Natural killer cell (primary cell): ENCODE measurements at regions not wholly inside any gene's neighbourhood (a gene's known extent, or its start where the extent isn't known, plus 50 kb on each side); places are given as distances from the start of the nearest gene placed in this dataset.

Experiments
- ATAC-seq, 3 donors: fragments of 150-1000 bp in 2 of 3; fragments of 200-7000 bp in 1 of 3; cut with Tn5 transposase; 1 replicate in 1 of 3; 2 replicates in 2 of 3; pipeline ENCODE4 v1.10.0; 2021; ENCODE audit warnings: mild to moderate bottlenecking in 2 of 3, moderate library complexity in 2 of 3
- DNase-seq, 2 donors: peaks; one replicate each; pipeline versions ENCODE4 v3.0.0 to v3.0.0-alpha.2; 2013 to 2021; ENCODE audit warnings: mixed read lengths in 1 of 2
- H3K27ac ChIP-seq: one replicate; pipeline ENCODE4 v1.5.1; 2013; ENCODE audit warnings: mild to moderate bottlenecking, low read length
- H3K27me3 ChIP-seq: one replicate; pipeline ENCODE4 v1.6.1; 2013; ENCODE audit warnings: low read length; ENCODE audit not compliant: control insufficient read depth, insufficient read depth
- H3K36me3 ChIP-seq: one replicate; pipeline ENCODE4 v1.6.1; 2013; ENCODE audit warnings: low read length; ENCODE audit not compliant: control insufficient read depth, insufficient read depth
- H3K4me1 ChIP-seq: one replicate; pipeline ENCODE4 v1.6.1; 2013; ENCODE audit warnings: low read length; ENCODE audit not compliant: control insufficient read depth, insufficient read depth
- H3K4me3 ChIP-seq: one replicate; pipeline ENCODE4 v1.5.1; 2013; ENCODE audit warnings: low read length
- H3K9me3 ChIP-seq: one replicate; pipeline ENCODE4 v1.6.1; 2013; ENCODE audit warnings: low read length; ENCODE audit not compliant: control insufficient read depth, insufficient read depth
- H3K27ac Mint-ChIP-seq, 2 donors: one replicate each; pipeline ENCODE4 v1.8.0; 2022; ENCODE audit warnings: mild to moderate bottlenecking in 2 of 2, mixed read lengths in 2 of 2, moderate library complexity in 1 of 2
- H3K27me3 Mint-ChIP-seq, 2 donors: one replicate each; pipeline ENCODE4 v1.8.0; 2022; ENCODE audit warnings: low read depth in 2 of 2, mixed read lengths in 2 of 2
- H3K36me3 Mint-ChIP-seq: one replicate; pipeline ENCODE4 v1.8.0; 2022; ENCODE audit warnings: mixed read lengths
- H3K4me1 Mint-ChIP-seq, 2 donors: one replicate each; pipeline ENCODE4 v1.8.0; 2022; ENCODE audit warnings: mixed read lengths in 2 of 2
- H3K4me3 Mint-ChIP-seq: one replicate; pipeline ENCODE4 v1.8.0; 2022; ENCODE audit warnings: mild to moderate bottlenecking, moderate library complexity, mixed read lengths
- H3K9me3 Mint-ChIP-seq, 2 donors: one replicate each; pipeline ENCODE4 v1.8.0; 2022; ENCODE audit warnings: mixed read lengths in 2 of 2
- WGBS: methylation state at CpG from one replicate; pipeline ENCODE4 v1.1.7; 2013; ENCODE audit warnings: missing lambda C conversion rate; ENCODE audit not compliant: insufficient coverage; 5-methylcytosine and 5-hydroxymethylcytosine counted together
- intact Hi-C: fragments of 100-400 bp; cut with micrococcal nuclease; formaldehyde crosslinking; loops from one replicate; pipeline ENCODE4 v1.14.2; 2022
- TF ChIP-seq, protein P1 (sequence below): fragments of 200-600 bp; IDR thresholded peaks from one replicate; pipeline ENCODE4 v1.8.0; 2022; ENCODE audit warnings: antibody characterized with exemption

DNA sequence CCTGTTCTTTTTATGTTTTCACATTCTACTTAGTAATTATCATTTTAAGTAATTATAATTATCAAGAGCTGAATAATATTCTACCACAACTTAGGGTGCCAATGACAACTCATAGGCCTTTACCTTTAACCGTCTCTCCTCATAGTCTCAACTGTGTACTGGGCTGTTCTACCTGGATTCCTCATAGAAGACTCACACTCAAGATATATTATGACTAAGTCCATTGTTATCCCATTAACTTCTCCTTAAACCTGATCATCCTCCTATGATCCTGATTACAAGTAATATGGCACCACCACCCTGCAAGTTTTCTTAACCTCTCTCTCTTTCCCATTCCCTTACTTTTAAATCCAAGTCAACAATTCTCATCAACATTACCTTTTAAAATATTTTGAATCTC, 285.9 kb upstream of the VEPH1 start:
- H3K4me3 Mint-ChIP-seq = no peak overlapping the region
- Histone ChIP-seq H3K9me3 (peaks cover 4% of the 10 kb centered on the region), H3K27me3 (no peaks in the 10 kb centered on the region), H3K27ac (no peak overlapping the region), H3K4me3 (no peak overlapping the region), H3K4me1 (no peaks in the 10 kb centered on the region), H3K36me3 (no peaks in the 10 kb centered on the region)
- ATAC-seq (no peak), DNase-seq (no peak)
- 95% methylated on average over 1 of the region's 1 CpG for WGBS
- intact Hi-C loops = no loop called here
- peaks cover 14 to 19% of the 10 kb centered on the region in 2 donors for H3K9me3 Mint-ChIP-seq
- TF ChIP-seq, protein P1, sequence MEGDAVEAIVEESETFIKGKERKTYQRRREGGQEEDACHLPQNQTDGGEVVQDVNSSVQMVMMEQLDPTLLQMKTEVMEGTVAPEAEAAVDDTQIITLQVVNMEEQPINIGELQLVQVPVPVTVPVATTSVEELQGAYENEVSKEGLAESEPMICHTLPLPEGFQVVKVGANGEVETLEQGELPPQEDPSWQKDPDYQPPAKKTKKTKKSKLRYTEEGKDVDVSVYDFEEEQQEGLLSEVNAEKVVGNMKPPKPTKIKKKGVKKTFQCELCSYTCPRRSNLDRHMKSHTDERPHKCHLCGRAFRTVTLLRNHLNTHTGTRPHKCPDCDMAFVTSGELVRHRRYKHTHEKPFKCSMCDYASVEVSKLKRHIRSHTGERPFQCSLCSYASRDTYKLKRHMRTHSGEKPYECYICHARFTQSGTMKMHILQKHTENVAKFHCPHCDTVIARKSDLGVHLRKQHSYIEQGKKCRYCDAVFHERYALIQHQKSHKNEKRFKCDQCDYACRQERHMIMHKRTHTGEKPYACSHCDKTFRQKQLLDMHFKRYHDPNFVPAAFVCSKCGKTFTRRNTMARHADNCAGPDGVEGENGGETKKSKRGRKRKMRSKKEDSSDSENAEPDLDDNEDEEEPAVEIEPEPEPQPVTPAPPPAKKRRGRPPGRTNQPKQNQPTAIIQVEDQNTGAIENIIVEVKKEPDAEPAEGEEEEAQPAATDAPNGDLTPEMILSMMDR = no peak
- H3K36me3 Mint-ChIP-seq = no peaks in the 10 kb centered on the region
- no peaks in the 10 kb centered on the region for H3K27me3 Mint-ChIP-seq
- no peaks in the 10 kb centered on the region for H3K4me1 Mint-ChIP-seq
- no peak overlapping the region for H3K27ac Mint-ChIP-seq

DNA sequence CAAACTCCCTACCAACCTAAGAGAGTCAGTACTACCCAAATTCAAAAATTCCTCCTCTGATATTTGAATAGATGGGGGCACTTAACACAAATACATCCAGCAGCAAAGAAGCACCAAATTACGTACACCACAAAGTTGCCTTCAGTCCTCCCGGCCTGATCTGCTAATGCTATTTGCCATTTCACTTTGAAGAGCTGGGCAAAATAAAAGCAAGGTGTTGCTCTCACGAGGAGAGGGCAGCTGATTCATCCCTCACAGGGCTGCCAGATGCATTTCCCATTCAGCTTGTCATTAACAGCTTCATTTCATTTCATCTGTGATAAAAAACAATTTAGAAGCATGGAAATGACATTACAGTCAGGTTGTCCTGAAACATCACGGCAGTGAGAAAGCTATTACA, 283.4 kb upstream of the VEPH1 start:
- Mint-ChIP-seq H3K36me3 (no peaks in the 10 kb centered on the region), H3K9me3 (peaks cover 14 to 19% of the 10 kb centered on the region in 2 donors), H3K4me3 (no peak overlapping the region), H3K27me3 (no peaks in the 10 kb centered on the region), H3K27ac (no peak overlapping the region), H3K4me1 (no peaks in the 10 kb centered on the region)
- H3K36me3 ChIP-seq = no peaks in the 10 kb centered on the region
- intact Hi-C loops = no loop called here
- no peaks in the 10 kb centered on the region for H3K27me3 ChIP-seq
- H3K4me1 ChIP-seq = no peaks in the 10 kb centered on the region
- H3K27ac ChIP-seq = no peak overlapping the region
- TF ChIP-seq, protein P1 = no peak
- peaks cover 7% of the 10 kb centered on the region for H3K9me3 ChIP-seq
- DNase-seq (no peak), ATAC-seq (no peak)
- WGBS = 73% methylated on average over 4 of the region's 4 CpGs
- H3K4me3 ChIP-seq = no peak overlapping the region

DNA sequence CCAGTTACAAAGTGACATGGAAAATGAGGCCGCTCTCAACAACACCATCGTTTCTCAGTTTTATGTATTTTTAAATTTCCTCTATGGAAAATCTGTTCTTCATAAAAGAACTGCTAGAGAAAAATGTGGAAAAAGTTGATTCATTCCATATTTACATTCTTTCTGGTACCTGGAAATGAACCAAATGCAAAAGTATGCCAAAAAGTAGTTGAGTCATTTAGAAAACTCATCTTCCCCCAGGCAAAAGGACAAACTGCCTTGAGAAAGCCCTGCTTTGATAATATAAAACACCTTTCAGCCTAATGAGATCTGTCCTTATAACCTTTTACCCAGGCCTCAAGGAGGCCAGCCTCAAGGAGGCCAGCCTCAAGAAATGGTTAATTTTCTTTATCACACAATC, 283.0 kb upstream of the VEPH1 start:
- intact Hi-C loops = no loop called here
- Histone ChIP-seq H3K9me3 (peaks cover 7% of the 10 kb centered on the region), H3K4me3 (no peak overlapping the region), H3K36me3 (no peaks in the 10 kb centered on the region), H3K27ac (no peak overlapping the region), H3K4me1 (no peaks in the 10 kb centered on the region), H3K27me3 (no peaks in the 10 kb centered on the region)
- no peak overlapping the region for H3K4me3 Mint-ChIP-seq
- TF ChIP-seq, protein P1 = no peak
- H3K4me1 Mint-ChIP-seq = no peaks in the 10 kb centered on the region
- DNase-seq = no peak
- peaks cover 14 to 19% of the 10 kb centered on the region in 2 donors for H3K9me3 Mint-ChIP-seq
- no CpG with 5 or more reads among the region's 2 CpGs for WGBS
- H3K27ac Mint-ChIP-seq = no peak overlapping the region
- no peaks in the 10 kb centered on the region for H3K27me3 Mint-ChIP-seq
- ATAC-seq = no peak
- no peaks in the 10 kb centered on the region for H3K36me3 Mint-ChIP-seq

DNA sequence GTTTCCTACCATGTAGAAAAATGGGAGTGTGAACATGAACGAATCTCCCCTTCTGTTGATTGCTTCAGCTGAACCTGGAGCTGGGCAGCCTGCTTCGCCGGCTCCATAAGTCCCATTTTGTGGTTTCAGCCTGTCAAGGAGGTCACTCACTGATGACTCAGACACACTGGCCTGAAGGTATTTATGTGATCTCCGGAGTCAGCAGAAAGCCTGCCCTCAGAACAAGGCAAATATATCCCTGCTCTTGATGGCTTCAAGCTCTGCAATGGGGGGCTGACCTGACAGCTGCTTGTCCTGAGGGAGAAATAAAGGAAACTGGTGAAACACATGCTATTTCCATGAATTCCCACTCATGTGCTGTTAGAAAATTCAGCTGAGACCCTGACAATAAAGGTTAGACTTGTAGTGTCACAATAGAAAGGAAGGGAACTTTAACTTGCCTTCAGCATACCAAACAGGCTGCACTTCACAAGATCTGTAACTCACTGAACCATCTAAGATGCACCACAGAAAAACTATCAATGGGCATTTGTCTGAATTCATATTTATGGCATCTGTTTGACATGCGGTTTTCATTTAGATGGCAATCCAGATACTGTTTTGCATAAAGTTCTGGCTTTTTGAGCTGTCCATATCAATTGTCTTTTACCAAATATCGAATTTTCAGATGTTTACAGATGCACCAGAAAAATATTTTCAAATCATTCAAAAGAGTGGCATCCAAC, 282.0 kb upstream of the VEPH1 start:
- H3K36me3 Mint-ChIP-seq = no peaks in the 10 kb centered on the region
- WGBS = 68% methylated on average over 6 of the region's 6 CpGs
- DNase-seq = no peak

More for the DNA sequence above, 282.0 kb upstream of the VEPH1 start:
- Mint-ChIP-seq H3K9me3 (peaks cover 14 to 19% of the 10 kb centered on the region in 2 donors), H3K4me3 (no peak overlapping the region), H3K4me1 (no peaks in the 10 kb centered on the region), H3K27me3 (no peaks in the 10 kb centered on the region), H3K27ac (no peak overlapping the region)
- ATAC-seq = no peak
- Histone ChIP-seq H3K36me3 (no peaks in the 10 kb centered on the region), H3K9me3 (peaks cover 7% of the 10 kb centered on the region), H3K4me3 (no peak overlapping the region), H3K27ac (no peak overlapping the region), H3K27me3 (no peaks in the 10 kb centered on the region), H3K4me1 (no peaks in the 10 kb centered on the region)
- TF ChIP-seq, protein P1 = no peak
- intact Hi-C loops = no loop called here
